ENCODE measurements at regions not wholly inside any gene's neighbourhood (a gene's known extent, or its start where the extent isn't known, plus 50 kb on each side); places are given as distances from the start of the nearest gene placed in this dataset.

GRCh38 chr1:106278716-106279115, 777.8 kb upstream of the PRMT6 start:
- ChIA-PET POLR2A (no interaction called here), CTCF (no interaction called here)
- DNase-seq (no peak), ATAC-seq (ENCODE audit: low read depth) (no peak)
- no peak for TF ChIP-seq CTCF (IDR thresholded peaks at IDR 0.05)
- no peaks in the 10 kb centered on the region for H3K9me3 Mint-ChIP-seq
- no peaks in the 10 kb centered on the region for H3K36me3 Mint-ChIP-seq (ENCODE audit: low read depth)
- H3K4me3 Mint-ChIP-seq = no peak overlapping the region
- no peaks in the 10 kb centered on the region for H3K27me3 Mint-ChIP-seq
- intact Hi-C loops (cut with micrococcal nuclease) = no loop called here
- H3K4me1 Mint-ChIP-seq = no peaks in the 10 kb centered on the region
- no peak overlapping the region for H3K27ac Mint-ChIP-seq

- Mint-ChIP-seq H3K27ac (no peak overlapping the region), H3K9me3 (no peaks in the 10 kb centered on the region), H3K27me3 (no peaks in the 10 kb centered on the region), H3K4me1 (no peaks in the 10 kb centered on the region), H3K4me3 (no peak overlapping the region), H3K36me3 (ENCODE audit: low read depth) (no peaks in the 10 kb centered on the region)
- intact Hi-C loops (cut with micrococcal nuclease) = no loop called here
- DNase-seq (no peak), ATAC-seq (ENCODE audit: low read depth) (no peak)
- CTCF ChIA-PET = no interaction called here
- POLR2A ChIA-PET = no interaction called here
- TF ChIP-seq CTCF (IDR thresholded peaks at IDR 0.05) = no peak
Observed at GRCh38 chr1:106289265-106289928, 767.1 kb upstream of the PRMT6 start.

- Mint-ChIP-seq H3K4me3 (no peak overlapping the region), H3K36me3 (ENCODE audit: low read depth) (no peaks in the 10 kb centered on the region), H3K27ac (no peak overlapping the region), H3K4me1 (no peaks in the 10 kb centered on the region), H3K27me3 (no peaks in the 10 kb centered on the region), H3K9me3 (no peaks in the 10 kb centered on the region)
- no peak for TF ChIP-seq CTCF (IDR thresholded peaks at IDR 0.05)
- intact Hi-C loops (cut with micrococcal nuclease) = no loop called here
- CTCF ChIA-PET = no interaction called here
- DNase-seq (no peak), ATAC-seq (ENCODE audit: low read depth) (no peak)
- POLR2A ChIA-PET = no interaction called here
Observed at GRCh38 chr1:106290805-106291501, 765.5 kb upstream of the PRMT6 start.

GRCh38 chr1:106292130-106292529, 764.3 kb upstream of the PRMT6 start:
- TF ChIP-seq CTCF (IDR thresholded peaks at IDR 0.05) = no peak

GRCh38 chr1:106296431-106296830, 760.0 kb upstream of the PRMT6 start:
- ATAC-seq (ENCODE audit: low read depth) = no peak
- ChIA-PET POLR2A (no interaction called here), CTCF (no interaction called here)
- H3K27ac Mint-ChIP-seq = no peak overlapping the region
- H3K36me3 Mint-ChIP-seq (ENCODE audit: low read depth) = no peaks in the 10 kb centered on the region
- H3K4me3 Mint-ChIP-seq = no peak overlapping the region
- no peak for DNase-seq
- H3K4me1 Mint-ChIP-seq = no peaks in the 10 kb centered on the region
- intact Hi-C loops (cut with micrococcal nuclease) = no loop called here
- no peaks in the 10 kb centered on the region for H3K27me3 Mint-ChIP-seq
- no peaks in the 10 kb centered on the region for H3K9me3 Mint-ChIP-seq
- no peak for TF ChIP-seq CTCF (IDR thresholded peaks at IDR 0.05)

More at GRCh38 chr1:106292130-106292529, 764.3 kb upstream of the PRMT6 start:
- DNase-seq (no peak), ATAC-seq (ENCODE audit: low read depth) (no peak)
- Mint-ChIP-seq H3K27me3 (no peaks in the 10 kb centered on the region), H3K36me3 (ENCODE audit: low read depth) (no peaks in the 10 kb centered on the region), H3K27ac (no peak overlapping the region), H3K4me1 (no peaks in the 10 kb centered on the region), H3K9me3 (no peaks in the 10 kb centered on the region), H3K4me3 (no peak overlapping the region)
- POLR2A ChIA-PET = no interaction called here
- intact Hi-C loops (cut with micrococcal nuclease) = no loop called here
- CTCF ChIA-PET = no interaction called here

Measured in activated B cell treated with CpG ODN at 0.5 μM for 24 hours (primary cell).